Prostate gland (tissue), 2 donors: ENCODE measurements at regions not wholly inside any gene's neighbourhood (a gene's known extent, or its start where the extent isn't known, plus 50 kb on each side); places are given as distances from the start of the nearest gene placed in this dataset.
"Not testable (repeated sequence)": the region's sequence is repeated elsewhere in the genome, so short reads cannot be mapped to it uniquely, and the experiment has no call there.

Experiments used
- POLR2AphosphoS5 ChIP-seq: sonication (generic); formaldehyde crosslinking; IDR thresholded peaks from one replicate; pipeline ENCODE4 v1.6.1; 2017; ENCODE audit warnings: antibody characterized with exemption
- TF ChIP-seq, protein P1 (sequence below), 4 experiments: fragments of 200-600 bp in 2 of 4; fragments of 450-650 bp in 2 of 4; sonication (generic) in 2 of 4; IDR thresholded peaks; 1 replicate in 3 of 4; 2 replicates in 1 of 4; pipeline ENCODE4 v1.5.1; 2016 to 2019; ENCODE audit warnings: antibody characterized with exemption in 4 of 4, mild to moderate bottlenecking in 2 of 4, moderate library complexity in 2 of 4

DNA sequence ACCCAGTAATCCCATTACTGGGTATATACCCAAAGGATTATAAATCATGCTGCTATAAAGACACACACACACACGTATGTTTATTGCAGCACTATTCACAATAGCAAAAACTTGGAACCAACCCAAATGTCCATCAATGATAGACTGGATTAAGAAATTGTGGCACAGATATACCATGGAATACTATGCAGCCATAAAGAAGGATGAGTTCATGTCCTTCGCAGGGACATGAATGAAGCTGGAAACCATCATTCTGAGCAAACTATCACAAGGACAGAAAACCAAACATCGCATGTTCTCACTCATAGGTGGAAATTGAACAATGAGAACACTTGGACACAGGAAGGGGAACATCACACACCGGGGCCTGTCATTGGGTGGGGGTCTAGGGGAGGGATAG is 54.6 kb upstream of the CSRP2 start:
- TF ChIP-seq POLR2AphosphoS5, result not testable (repeated sequence)
- TF ChIP-seq, protein P1, sequence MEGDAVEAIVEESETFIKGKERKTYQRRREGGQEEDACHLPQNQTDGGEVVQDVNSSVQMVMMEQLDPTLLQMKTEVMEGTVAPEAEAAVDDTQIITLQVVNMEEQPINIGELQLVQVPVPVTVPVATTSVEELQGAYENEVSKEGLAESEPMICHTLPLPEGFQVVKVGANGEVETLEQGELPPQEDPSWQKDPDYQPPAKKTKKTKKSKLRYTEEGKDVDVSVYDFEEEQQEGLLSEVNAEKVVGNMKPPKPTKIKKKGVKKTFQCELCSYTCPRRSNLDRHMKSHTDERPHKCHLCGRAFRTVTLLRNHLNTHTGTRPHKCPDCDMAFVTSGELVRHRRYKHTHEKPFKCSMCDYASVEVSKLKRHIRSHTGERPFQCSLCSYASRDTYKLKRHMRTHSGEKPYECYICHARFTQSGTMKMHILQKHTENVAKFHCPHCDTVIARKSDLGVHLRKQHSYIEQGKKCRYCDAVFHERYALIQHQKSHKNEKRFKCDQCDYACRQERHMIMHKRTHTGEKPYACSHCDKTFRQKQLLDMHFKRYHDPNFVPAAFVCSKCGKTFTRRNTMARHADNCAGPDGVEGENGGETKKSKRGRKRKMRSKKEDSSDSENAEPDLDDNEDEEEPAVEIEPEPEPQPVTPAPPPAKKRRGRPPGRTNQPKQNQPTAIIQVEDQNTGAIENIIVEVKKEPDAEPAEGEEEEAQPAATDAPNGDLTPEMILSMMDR (IDR thresholded peaks at IDR 0.05), result not testable (repeated sequence)
